A673 (cell line): ENCODE measurements at regions not wholly inside any gene's neighbourhood (a gene's known extent, or its start where the extent isn't known, plus 50 kb on each side); places are given as distances from the start of the nearest gene placed in this dataset.

Experiments used
- CTCF ChIP-seq: fragments of 300-800, 200-600 bp; sonication (generic); conservative IDR thresholded peaks from 2 replicates; pipeline ENCODE4 v1.5.1; 2017; ENCODE audit warnings: low read depth, mild to moderate bottlenecking, antibody characterized with exemption, low read length, moderate library complexity, mixed read lengths
- EZH2 ChIP-seq: fragments of 200-600 bp; sonication (generic); IDR thresholded peaks from 2 replicates; pipeline ENCODE4 v1.6.1; 2017; ENCODE audit warnings: borderline replicate concordance, low read depth, mild to moderate bottlenecking, mixed read lengths, antibody characterized with exemption, low read length; ENCODE audit not compliant: poor library complexity, severe bottlenecking

GRCh38 chr2:59589881-59590280, 963.6 kb downstream of the BCL11A start:
- TF ChIP-seq CTCF (no peak), EZH2 (no peak)
